Brain microvascular endothelial cell (primary cell): ENCODE measurements at regions not wholly inside any gene's neighbourhood (a gene's known extent, or its start where the extent isn't known, plus 50 kb on each side); places are given as distances from the start of the nearest gene placed in this dataset.
A peak's percentile ranks its signal among the peaks of the same experiment; 100 is the strongest.

Experiments
- DNase-seq: peaks from one replicate; pipeline ENCODE4 v3.0.0-alpha.2; 2020
- H3K27ac ChIP-seq: fragments of 250-450 bp; sonication (Bioruptor Pico); 2 replicates; pipeline ENCODE4 v1.5.1; 2020; ENCODE audit warnings: mild to moderate bottlenecking, moderate library complexity
- H3K27me3 ChIP-seq: fragments of 250-450 bp; sonication (Bioruptor Pico); replicated peaks from 2 replicates; pipeline ENCODE4 v1.5.1; 2020; ENCODE audit warnings: mild to moderate bottlenecking
- H3K36me3 ChIP-seq: fragments of 250-450 bp; sonication (Bioruptor Pico); replicated peaks from 2 replicates; pipeline ENCODE4 v1.5.1; 2020; ENCODE audit warnings: mild to moderate bottlenecking
- H3K4me3 ChIP-seq: 2 replicates; pipeline ENCODE4 v1.5.1; 2011; ENCODE audit warnings: low read depth, mild to moderate bottlenecking, control low read depth, low read length, moderate library complexity
- in situ Hi-C: cut with HindIII; loops from 2 replicates; pipeline ENCODE4 v1.10.0; 2017; ENCODE audit warnings: low sequenced_read_pairs, low pct_ligation_motif_present
- TF ChIP-seq, protein P1 (sequence below): IDR thresholded peaks from 2 replicates; pipeline ENCODE4 v1.5.1; 2011; ENCODE audit warnings: low read depth, mild to moderate bottlenecking, moderate library complexity, low read length, control low read depth, inconsistent platforms; ENCODE audit errors: missing control alignments

DNA sequence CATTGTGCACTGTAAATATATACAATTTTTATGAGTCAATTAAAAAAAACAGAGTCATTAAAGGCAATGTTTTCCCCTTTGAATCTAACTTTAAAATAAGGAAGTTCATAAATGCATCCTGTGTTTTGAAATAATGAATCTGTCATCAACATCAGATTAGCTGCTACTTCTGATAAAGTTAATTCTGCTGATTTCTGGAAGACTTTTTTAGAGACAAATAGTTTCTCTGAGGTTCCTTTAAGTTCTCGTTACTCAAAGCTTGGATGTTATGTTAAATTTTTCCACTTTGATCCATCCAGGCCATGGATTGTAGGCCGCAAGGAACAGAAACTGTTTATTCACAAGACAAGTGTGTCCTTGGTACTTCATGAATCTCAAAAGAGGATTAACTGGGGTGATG is 115.5 kb downstream of the CARTPT start:
- H3K4me3 ChIP-seq = no peak overlapping the region
- no peak overlapping the region for H3K27ac ChIP-seq
- TF ChIP-seq, protein P1, sequence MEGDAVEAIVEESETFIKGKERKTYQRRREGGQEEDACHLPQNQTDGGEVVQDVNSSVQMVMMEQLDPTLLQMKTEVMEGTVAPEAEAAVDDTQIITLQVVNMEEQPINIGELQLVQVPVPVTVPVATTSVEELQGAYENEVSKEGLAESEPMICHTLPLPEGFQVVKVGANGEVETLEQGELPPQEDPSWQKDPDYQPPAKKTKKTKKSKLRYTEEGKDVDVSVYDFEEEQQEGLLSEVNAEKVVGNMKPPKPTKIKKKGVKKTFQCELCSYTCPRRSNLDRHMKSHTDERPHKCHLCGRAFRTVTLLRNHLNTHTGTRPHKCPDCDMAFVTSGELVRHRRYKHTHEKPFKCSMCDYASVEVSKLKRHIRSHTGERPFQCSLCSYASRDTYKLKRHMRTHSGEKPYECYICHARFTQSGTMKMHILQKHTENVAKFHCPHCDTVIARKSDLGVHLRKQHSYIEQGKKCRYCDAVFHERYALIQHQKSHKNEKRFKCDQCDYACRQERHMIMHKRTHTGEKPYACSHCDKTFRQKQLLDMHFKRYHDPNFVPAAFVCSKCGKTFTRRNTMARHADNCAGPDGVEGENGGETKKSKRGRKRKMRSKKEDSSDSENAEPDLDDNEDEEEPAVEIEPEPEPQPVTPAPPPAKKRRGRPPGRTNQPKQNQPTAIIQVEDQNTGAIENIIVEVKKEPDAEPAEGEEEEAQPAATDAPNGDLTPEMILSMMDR = no peak
- H3K36me3 ChIP-seq = no peaks in the 10 kb centered on the region
- in situ Hi-C loops = no loop called here
- no peak for DNase-seq
- H3K27me3 ChIP-seq = no peaks in the 10 kb centered on the region

DNA sequence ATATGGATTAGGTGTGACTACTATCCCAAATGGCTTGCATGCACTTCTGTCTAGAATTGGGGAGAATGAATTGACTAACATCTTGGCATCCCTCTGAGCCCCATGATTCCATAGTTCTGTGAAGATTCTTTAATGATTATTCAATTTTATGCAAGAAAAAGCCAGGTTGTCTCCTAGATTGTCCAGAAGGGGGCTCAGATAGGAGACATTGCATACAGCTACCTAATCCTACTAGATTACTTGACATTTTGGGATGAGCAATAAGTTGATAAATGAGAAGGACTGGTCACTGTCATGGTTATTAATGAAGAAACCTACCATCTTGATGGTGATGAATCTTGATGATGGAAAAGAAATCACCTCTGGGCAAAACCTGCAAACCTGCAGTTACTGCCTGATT is 117.0 kb downstream of the CARTPT start:
- TF ChIP-seq, protein P1 = peak; percentile 54
- no peak overlapping the region for H3K27ac ChIP-seq
- H3K27me3 ChIP-seq = no peaks in the 10 kb centered on the region
- in situ Hi-C loops = no loop called here
- no peaks in the 10 kb centered on the region for H3K36me3 ChIP-seq
- DNase-seq = peak; percentile 21
- H3K4me3 ChIP-seq = no peak overlapping the region

DNA sequence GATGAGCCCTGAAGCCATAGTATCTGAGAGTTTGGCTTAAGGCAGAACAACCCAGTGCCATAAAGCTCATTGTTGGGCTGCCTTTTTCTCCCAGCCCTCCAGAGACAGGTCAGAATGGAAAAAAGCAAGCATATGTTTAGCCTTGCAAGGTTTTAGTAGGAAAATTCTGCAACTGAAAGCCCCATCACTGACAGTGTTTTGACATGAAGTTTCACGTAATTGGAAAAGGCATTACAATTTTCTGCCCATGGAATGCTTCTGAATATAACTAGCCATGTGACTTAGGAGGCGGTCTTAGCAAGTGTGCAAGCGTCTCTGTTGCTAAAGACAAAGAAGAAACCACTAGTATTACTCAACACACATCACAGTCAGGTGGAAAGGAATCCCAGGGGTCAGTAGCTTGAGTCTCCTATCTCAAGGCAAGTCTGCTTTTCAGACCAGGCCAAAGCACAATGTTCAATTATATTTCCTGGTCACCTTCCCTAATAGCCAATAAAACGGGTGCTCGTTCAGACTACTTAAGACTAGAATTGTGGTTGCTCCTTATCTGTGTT is 117.6 kb downstream of the CARTPT start:
- H3K27ac ChIP-seq = no peak overlapping the region
- H3K27me3 ChIP-seq = no peaks in the 10 kb centered on the region
- DNase-seq = peak; percentile 23
- no peak overlapping the region for H3K4me3 ChIP-seq
- in situ Hi-C loops = no loop called here
- no peaks in the 10 kb centered on the region for H3K36me3 ChIP-seq
- TF ChIP-seq, protein P1 = no peak

DNA sequence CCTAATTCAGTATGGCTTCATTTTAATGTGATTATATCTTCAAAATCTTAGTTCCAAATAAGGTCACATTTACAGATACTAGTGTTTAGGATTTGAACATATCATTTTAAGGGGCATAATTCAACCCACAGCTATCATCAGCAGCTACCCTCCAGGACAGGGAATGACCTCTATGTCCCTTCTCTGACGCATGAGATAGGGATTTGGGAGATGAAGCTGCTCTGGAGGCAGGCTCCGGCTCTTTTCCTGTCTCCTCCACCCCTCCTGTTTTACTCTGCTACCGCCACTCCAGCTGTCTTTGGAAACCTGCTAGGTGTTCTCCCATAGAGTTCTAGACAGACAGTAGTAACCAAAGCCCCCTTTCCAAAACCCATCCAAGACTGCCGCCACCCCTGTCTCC is 119.2 kb downstream of the CARTPT start:
- TF ChIP-seq, protein P1 = no peak
- H3K27ac ChIP-seq = no peak overlapping the region

DNA sequence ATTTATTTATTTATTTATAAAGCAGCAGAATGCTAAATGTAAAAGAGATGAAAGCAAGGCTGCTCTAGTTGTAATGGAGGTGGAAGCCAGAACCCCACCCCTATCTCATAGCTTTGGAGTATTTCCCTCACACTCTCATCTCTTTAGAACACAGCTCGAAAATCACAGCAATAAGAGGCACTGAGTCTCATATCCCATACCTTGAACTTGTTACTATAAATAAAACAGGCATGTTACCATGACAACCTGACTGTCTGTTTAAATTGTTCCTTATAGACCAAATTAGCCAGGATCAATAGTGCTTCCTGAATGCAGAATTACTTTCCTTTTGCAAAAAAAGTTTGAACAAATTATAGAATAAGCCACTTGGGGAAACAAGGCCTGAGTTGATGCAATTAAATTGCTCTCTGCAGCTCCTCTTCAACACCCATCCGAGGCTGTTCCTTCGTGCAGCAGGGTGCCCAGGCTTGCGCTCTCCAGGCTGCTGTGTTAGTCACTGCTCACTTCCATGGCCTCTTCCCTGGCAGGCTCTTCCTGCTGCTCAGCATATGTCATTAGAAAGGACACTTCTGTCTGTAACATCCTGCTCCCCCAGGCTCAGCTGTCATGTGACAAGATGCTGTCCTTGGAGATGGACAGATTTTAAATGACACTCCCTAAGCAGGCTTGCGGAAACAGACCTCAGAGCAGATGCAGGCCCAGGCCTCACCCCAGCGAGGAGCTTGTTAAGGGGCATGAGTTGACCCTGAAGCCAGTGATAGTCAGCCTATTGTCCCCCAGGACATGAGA is 120.2 kb downstream of the CARTPT start:
- in situ Hi-C loops = no loop called here
- TF ChIP-seq, protein P1 = no peak
- H3K36me3 ChIP-seq = no peaks in the 10 kb centered on the region
- no peak overlapping the region for H3K27ac ChIP-seq
- no peaks in the 10 kb centered on the region for H3K27me3 ChIP-seq
- H3K4me3 ChIP-seq = no peak overlapping the region
- no peak for DNase-seq

More for the DNA sequence above, 119.2 kb downstream of the CARTPT start:
- in situ Hi-C loops = no loop called here
- no peak for DNase-seq
- no peaks in the 10 kb centered on the region for H3K36me3 ChIP-seq
- no peak overlapping the region for H3K4me3 ChIP-seq
- H3K27me3 ChIP-seq = no peaks in the 10 kb centered on the region
